GM12874 (cell line): ENCODE measurements at regions not wholly inside any gene's neighbourhood (a gene's known extent, or its start where the extent isn't known, plus 50 kb on each side); places are given as distances from the start of the nearest gene placed in this dataset.

Experiments
- CTCF ChIP-seq: IDR thresholded peaks from 2 replicates; pipeline ENCODE4 v1.5.1; 2011; ENCODE audit warnings: low read depth, mild to moderate bottlenecking, control low read depth, low read length, moderate library complexity; ENCODE audit not compliant: insufficient read depth

DNA sequence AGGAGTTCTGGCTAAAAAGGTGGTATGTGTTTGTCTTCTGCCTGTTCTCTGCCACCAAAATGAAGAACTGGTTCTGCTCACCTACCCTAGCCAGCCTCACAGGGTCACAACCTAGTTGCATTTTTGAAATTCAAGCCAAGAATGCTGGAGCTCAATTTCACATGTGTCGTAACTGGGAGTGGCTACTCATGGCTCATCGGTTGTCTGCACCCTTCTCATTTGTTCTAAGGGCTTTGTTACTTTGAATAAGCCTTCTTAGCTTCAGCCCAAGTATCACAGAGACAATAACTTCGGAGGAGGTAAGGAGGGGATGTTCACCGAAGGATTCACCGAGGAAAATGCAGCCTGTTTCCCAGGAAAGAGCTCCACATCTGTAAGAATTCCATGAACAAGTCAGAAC, 134.3 kb upstream of the RARB start:
- TF ChIP-seq CTCF, result no peak

DNA sequence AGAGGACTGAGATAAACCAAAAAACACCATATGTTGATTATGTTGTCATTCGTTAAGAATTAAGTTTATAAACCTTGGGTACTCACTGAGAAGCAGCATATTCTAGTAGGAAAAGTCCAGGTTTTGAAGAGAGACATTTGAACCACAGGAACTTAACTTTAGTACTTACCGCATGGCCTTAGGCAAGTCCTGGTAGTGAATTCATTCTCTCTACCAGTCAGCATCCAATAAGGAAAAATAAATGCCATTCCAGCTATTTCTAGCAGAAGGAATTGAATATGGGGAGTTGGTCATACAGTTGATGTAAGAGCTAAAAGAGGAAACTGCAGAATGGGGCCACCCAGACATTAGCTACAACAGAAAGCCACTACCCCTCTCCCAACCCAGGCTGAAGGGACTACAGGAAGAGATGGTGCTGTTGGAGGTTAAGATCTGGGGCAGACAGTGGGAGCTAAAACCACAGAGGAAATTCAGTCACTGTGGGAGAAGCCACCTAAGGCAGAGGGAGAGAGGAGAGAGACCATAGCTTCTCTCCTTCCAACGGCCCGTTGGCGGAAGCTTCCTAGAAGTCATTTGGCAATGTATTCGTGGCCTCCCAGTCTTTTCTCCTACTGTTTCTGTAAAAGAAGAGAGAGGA, 133.8 kb upstream of the RARB start:
- no peak for TF ChIP-seq CTCF

- no peak for TF ChIP-seq CTCF
These were observed 130.1 kb upstream of the RARB start for GRCh38 chr3:25297667-25298585.

DNA sequence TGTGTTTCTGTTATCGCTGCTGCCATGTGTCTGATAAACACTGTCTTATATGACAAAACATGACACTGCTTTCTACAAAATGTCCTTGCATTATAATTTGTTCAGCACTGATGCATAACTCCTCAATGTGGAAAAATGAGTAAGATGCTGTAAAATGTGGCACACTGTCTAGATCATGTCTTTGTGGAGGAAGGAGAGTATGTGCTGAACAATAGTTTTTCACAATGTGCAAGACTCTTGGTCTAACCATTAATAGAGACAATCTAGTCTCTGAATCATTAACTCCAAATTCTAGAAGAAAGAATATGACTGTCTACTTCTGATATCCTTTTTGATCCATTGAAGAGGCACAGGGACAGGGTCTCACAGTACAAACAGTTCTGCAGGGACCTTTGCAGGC, 127.9 kb upstream of the RARB start:
- TF ChIP-seq CTCF, result no peak

DNA sequence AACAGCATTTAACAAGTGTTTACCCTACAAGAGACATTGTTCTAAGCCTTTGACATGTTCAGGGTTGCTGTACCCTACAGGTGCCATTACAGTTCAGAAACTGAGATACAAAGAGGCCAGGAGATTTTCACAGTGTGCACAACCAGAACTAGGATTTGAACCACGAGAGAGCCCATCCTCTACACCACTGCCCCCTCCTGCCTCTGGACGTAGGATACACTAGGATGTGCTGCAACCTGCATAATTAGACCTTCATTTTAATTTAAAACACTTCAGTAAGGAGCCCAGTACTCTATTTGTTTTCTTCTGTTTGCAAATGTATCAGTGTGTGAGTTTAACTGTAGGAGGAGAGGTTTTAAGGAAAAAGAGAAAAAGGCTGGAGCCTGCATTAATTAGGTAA, 123.1 kb upstream of the RARB start:
- TF ChIP-seq CTCF, result no peak

- TF ChIP-seq CTCF, result no peak
These were observed 122.0 kb upstream of the RARB start for GRCh38 chr3:25306066-25306465.

DNA sequence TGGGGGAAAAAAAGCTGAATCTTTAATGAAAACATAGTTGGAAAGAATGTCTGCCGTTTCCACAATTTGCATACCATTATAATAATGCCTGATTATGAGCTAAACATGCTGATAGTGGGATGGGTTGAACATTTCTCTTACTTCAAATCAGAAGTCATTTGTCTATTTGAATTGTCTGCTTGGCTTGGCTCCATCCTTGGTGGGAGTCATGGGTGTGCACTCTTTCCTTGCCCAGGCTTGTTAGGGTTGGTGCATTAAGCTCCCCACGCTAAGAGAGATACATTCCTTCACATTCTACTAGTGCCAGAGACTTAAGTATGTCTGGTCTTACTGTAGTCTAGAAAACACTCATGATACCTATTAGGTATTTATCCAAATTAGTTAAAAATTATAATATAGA, 121.4 kb upstream of the RARB start:
- TF ChIP-seq CTCF, result no peak
